ENCODE measurements at regions not wholly inside any gene's neighbourhood (a gene's known extent, or its start where the extent isn't known, plus 50 kb on each side); places are given as distances from the start of the nearest gene placed in this dataset.

GRCh38 chr15:31500766-31501449 lies 174.3 kb downstream of the KLF13 start:
- WGBS (ENCODE audit: insufficient coverage, low coverage, low lambda C conversion rate, missing lambda C conversion rate) = 44% methylated on average over 3 of the region's 3 CpGs
- Histone ChIP-seq H3K4me3 (no peak overlapping the region), H3K27me3 (no peaks in the 10 kb centered on the region), H3K36me3 (no peaks in the 10 kb centered on the region), H3K4me1 (no peaks in the 10 kb centered on the region), H3K9me3 (no peaks in the 10 kb centered on the region), H3K27ac (peak overlapping the region in 1 of 3 donors; percentile 24)
- TF ChIP-seq POLR2A (IDR thresholded peaks at IDR 0.05) (no peak), CTCF (IDR thresholded peaks at IDR 0.05) (no peak)
- intact Hi-C loops (cut with DNase I) = loop anchor here in 1 of 2 donors (10.0 kb wide), 1 partner anchor 54 kb away; no protein-coding TSS in a partner anchor
- ATAC-seq (peak in 3 of 4 donors; percentile 12 to 44 (median 23)), DNase-seq (peak in 1 of 3 donors; percentile 11)

- Histone ChIP-seq H3K4me1 (no peaks in the 10 kb centered on the region), H3K27ac (no peak overlapping the region), H3K9me3 (no peaks in the 10 kb centered on the region), H3K27me3 (no peaks in the 10 kb centered on the region), H3K4me3 (no peak overlapping the region), H3K36me3 (no peaks in the 10 kb centered on the region)
- WGBS (ENCODE audit: insufficient coverage, low coverage, low lambda C conversion rate, missing lambda C conversion rate) = 89% methylated on average over 2 of the region's 12 CpGs
- ATAC-seq = peak in 1 of 4 donors; percentile 7
- peak in 1 of 3 donors; percentile 26 for DNase-seq
- TF ChIP-seq CTCF (IDR thresholded peaks at IDR 0.05) (no peak), POLR2A (IDR thresholded peaks at IDR 0.05) (no peak)
- intact Hi-C loops (cut with DNase I) = loop anchor here in 1 of 2 donors (10.0 kb wide), 1 partner anchor 53 kb away; no protein-coding TSS in a partner anchor
Observed at GRCh38 chr15:31501536-31502157, 175.0 kb downstream of the KLF13 start.

GRCh38 chr15:31502541-31503229 lies 176.1 kb downstream of the KLF13 start:
- no peak overlapping the region for H3K27ac ChIP-seq
- ATAC-seq = no peak
- no peaks in the 10 kb centered on the region for H3K4me1 ChIP-seq
- intact Hi-C loops (cut with DNase I) = loop anchor here in 1 of 2 donors (10.0 kb wide), 1 partner anchor 52 kb away; no protein-coding TSS in a partner anchor
- H3K9me3 ChIP-seq = no peaks in the 10 kb centered on the region
- H3K4me3 ChIP-seq = no peak overlapping the region
- 88% methylated on average over 7 of the region's 13 CpGs for WGBS (ENCODE audit: insufficient coverage, low coverage, low lambda C conversion rate, missing lambda C conversion rate)
- H3K36me3 ChIP-seq = no peaks in the 10 kb centered on the region
- H3K27me3 ChIP-seq = no peaks in the 10 kb centered on the region
- TF ChIP-seq POLR2A (IDR thresholded peaks at IDR 0.05) (no peak), CTCF (IDR thresholded peaks at IDR 0.05) (no peak)
- peak in 1 of 3 donors; percentile 28 for DNase-seq

DNA sequence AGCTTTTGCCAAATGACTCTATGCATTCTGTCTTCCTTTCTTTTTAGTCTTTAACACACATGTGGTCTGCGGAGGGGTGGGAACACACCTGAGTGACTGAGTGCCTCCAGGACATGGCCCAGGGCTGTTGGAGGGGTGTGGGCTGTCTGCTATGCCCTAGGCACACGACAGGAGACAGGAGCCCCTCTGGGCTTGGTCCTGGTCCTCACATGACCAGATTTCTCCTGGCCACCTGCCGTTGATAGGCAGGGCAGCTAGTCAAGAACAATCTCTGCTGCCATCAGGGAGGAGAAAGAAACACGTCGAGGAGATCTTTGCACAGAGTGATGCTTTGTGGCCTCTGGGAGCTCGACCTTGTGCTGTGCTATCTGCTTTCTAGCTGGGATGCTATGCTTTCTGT lies 176.6 kb downstream of the KLF13 start:
- intact Hi-C loops (cut with DNase I) = loop anchor here in 1 of 2 donors (10.0 kb wide), 1 partner anchor 52 kb away; no protein-coding TSS in a partner anchor
- Histone ChIP-seq H3K9me3 (no peaks in the 10 kb centered on the region), H3K36me3 (no peaks in the 10 kb centered on the region), H3K27ac (no peak overlapping the region), H3K4me3 (no peak overlapping the region), H3K27me3 (no peaks in the 10 kb centered on the region), H3K4me1 (no peaks in the 10 kb centered on the region)
- TF ChIP-seq POLR2A (IDR thresholded peaks at IDR 0.05) (no peak), CTCF (IDR thresholded peaks at IDR 0.05) (no peak)
- 89% methylated on average over 4 of the region's 6 CpGs for WGBS (ENCODE audit: insufficient coverage, low coverage, low lambda C conversion rate, missing lambda C conversion rate)
- DNase-seq (peak in 1 of 3 donors; percentile 12), ATAC-seq (no peak)

Measured in right lobe of liver (tissue), 6 donors.